ENCODE measurements at regions not wholly inside any gene's neighbourhood (a gene's known extent, or its start where the extent isn't known, plus 50 kb on each side); places are given as distances from the start of the nearest gene placed in this dataset.
"Not testable (repeated sequence)": the region's sequence is repeated elsewhere in the genome, so short reads cannot be mapped to it uniquely, and the experiment has no call there.

GRCh38 chr19:28319918-28320317, 893.0 kb downstream of the UQCRFS1 start:
- no peak for DNase-seq (ENCODE audit: extremely low read depth in 1 of 2, low read depth in 1 of 2)

GRCh38 chr19:28319227-28319626, 893.7 kb downstream of the UQCRFS1 start:
- DNase-seq (ENCODE audit: extremely low read depth in 1 of 2, low read depth in 1 of 2): no peak

GRCh38 chr19:28318469-28319179, 894.3 kb downstream of the UQCRFS1 start:
- no peak for DNase-seq (ENCODE audit: extremely low read depth in 1 of 2, low read depth in 1 of 2)

- DNase-seq (ENCODE audit: extremely low read depth in 1 of 2, low read depth in 1 of 2): no peak
Measured at GRCh38 chr19:28316464-28316863, 896.5 kb downstream of the UQCRFS1 start.

- no peak for DNase-seq (ENCODE audit: extremely low read depth in 1 of 2, low read depth in 1 of 2)
Measured at GRCh38 chr19:28314756-28315155, 898.2 kb downstream of the UQCRFS1 start.

GRCh38 chr19:28314287-28314686, 898.7 kb downstream of the UQCRFS1 start:
- no peak for DNase-seq (ENCODE audit: extremely low read depth in 1 of 2, low read depth in 1 of 2)

GRCh38 chr19:28313633-28314032, 899.3 kb downstream of the UQCRFS1 start:
- DNase-seq (ENCODE audit: extremely low read depth in 1 of 2, low read depth in 1 of 2): no peak

- no peak for DNase-seq (ENCODE audit: extremely low read depth in 1 of 2, low read depth in 1 of 2)
Measured at GRCh38 chr19:28312269-28312668, 900.7 kb downstream of the UQCRFS1 start.

- not testable (repeated sequence) for DNase-seq (ENCODE audit: extremely low read depth in 1 of 2, low read depth in 1 of 2)
Measured at GRCh38 chr19:28310829-28311228, 902.1 kb downstream of the UQCRFS1 start.

GRCh38 chr19:28309070-28309469, 903.9 kb downstream of the UQCRFS1 start:
- no peak for DNase-seq (ENCODE audit: extremely low read depth in 1 of 2, low read depth in 1 of 2)

GRCh38 chr19:28307963-28308362, 905.0 kb downstream of the UQCRFS1 start:
- DNase-seq (ENCODE audit: extremely low read depth in 1 of 2, low read depth in 1 of 2): no peak

- DNase-seq (ENCODE audit: extremely low read depth in 1 of 2, low read depth in 1 of 2): no peak
Measured at GRCh38 chr19:28307487-28307886, 905.5 kb downstream of the UQCRFS1 start.

GRCh38 chr19:28305513-28305912, 907.4 kb downstream of the UQCRFS1 start:
- no peak for DNase-seq (ENCODE audit: extremely low read depth in 1 of 2, low read depth in 1 of 2)

- no peak for DNase-seq (ENCODE audit: extremely low read depth in 1 of 2, low read depth in 1 of 2)
Measured at GRCh38 chr19:28303502-28303901, 909.4 kb downstream of the UQCRFS1 start.

- DNase-seq (ENCODE audit: extremely low read depth in 1 of 2, low read depth in 1 of 2): no peak
Measured at GRCh38 chr19:28301961-28302360, 911.0 kb downstream of the UQCRFS1 start.

GRCh38 chr19:28301463-28301862, 911.5 kb downstream of the UQCRFS1 start:
- DNase-seq (ENCODE audit: extremely low read depth in 1 of 2, low read depth in 1 of 2): no peak

- DNase-seq (ENCODE audit: extremely low read depth in 1 of 2, low read depth in 1 of 2): no peak
Measured at GRCh38 chr19:28299649-28300048, 913.3 kb downstream of the UQCRFS1 start.

GRCh38 chr19:28297586-28298157, 915.3 kb downstream of the UQCRFS1 start:
- no peak for DNase-seq (ENCODE audit: extremely low read depth in 1 of 2, low read depth in 1 of 2)

- DNase-seq (ENCODE audit: extremely low read depth in 1 of 2, low read depth in 1 of 2): no peak
Measured at GRCh38 chr19:28297036-28297435, 915.9 kb downstream of the UQCRFS1 start.

- DNase-seq (ENCODE audit: extremely low read depth in 1 of 2, low read depth in 1 of 2): no peak
Measured at GRCh38 chr19:28296506-28296905, 916.4 kb downstream of the UQCRFS1 start.

- DNase-seq (ENCODE audit: extremely low read depth in 1 of 2, low read depth in 1 of 2): not testable (repeated sequence)
Measured at GRCh38 chr19:28294975-28295374, 918.0 kb downstream of the UQCRFS1 start.

- DNase-seq (ENCODE audit: extremely low read depth in 1 of 2, low read depth in 1 of 2): no peak
Measured at GRCh38 chr19:28294395-28294794, 918.6 kb downstream of the UQCRFS1 start.

- DNase-seq (ENCODE audit: extremely low read depth in 1 of 2, low read depth in 1 of 2): no peak
Measured at GRCh38 chr19:28293685-28294084, 919.3 kb downstream of the UQCRFS1 start.

All from activated CD8-positive, alpha-beta memory T cell treated with anti-CD3 and anti-CD28 coated beads for 1 hour (primary cell).